Right lobe of liver (tissue), 4 donors: ENCODE measurements at regions not wholly inside any gene's neighbourhood (a gene's known extent, or its start where the extent isn't known, plus 50 kb on each side); places are given as distances from the start of the nearest gene placed in this dataset.
"Not testable (repeated sequence)": the region's sequence is repeated elsewhere in the genome, so short reads cannot be mapped to it uniquely, and the experiment has no call there.

Experiments used
- CTCF ChIP-seq, 4 donors: fragments of 200-600 bp in 3 of 4; fragments of 450-650 bp in 1 of 4; IDR thresholded peaks; one replicate each; pipeline versions ENCODE4 v1.5.1 to v1.8.0; 2016 to 2022; ENCODE audit warnings: antibody characterized with exemption in 4 of 4, mild to moderate bottlenecking in 2 of 4
- POLR2A ChIP-seq: fragments of 450-650 bp; IDR thresholded peaks from one replicate; pipeline ENCODE4 v1.6.1; 2017; ENCODE audit warnings: antibody characterized with exemption, mild to moderate bottlenecking
- donor health status: DM: no; HTN: no; CAD: no.
- donor health status: DM: no; HTN: no; CAD: no.
- donor health status: DM: no; HTN: yes; CAD: no.

GRCh38 chr11:82027335-82027734, 706.3 kb downstream of the FAM181B start:
- TF ChIP-seq CTCF (IDR thresholded peaks at IDR 0.05); POLR2A: not testable (repeated sequence)
